Keratinocyte (primary cell): ENCODE measurements at regions not wholly inside any gene's neighbourhood (a gene's known extent, or its start where the extent isn't known, plus 50 kb on each side); places are given as distances from the start of the nearest gene placed in this dataset.

Source experiments
- DNase-seq: peaks from one replicate; pipeline ENCODE4 v3.0.0-alpha.2; 2011; ENCODE audit warnings: low read depth, missing footprints, low spot score
- FAIRE-seq: peaks from 2 replicates; lab custom pipeline; 2011; peaks lifted over from hg19 to GRCh38; lab: Jason Lieb, UNC
- H2AFZ ChIP-seq: 2 replicates; pipeline ENCODE4 v1.6.0; 2012; ENCODE audit warnings: low read length, control low read depth, inconsistent platforms; ENCODE audit not compliant: control insufficient read depth
- H3K27ac ChIP-seq: 2 replicates; pipeline ENCODE4 v1.5.1; 2011; ENCODE audit warnings: low read length; ENCODE audit not compliant: control insufficient read depth, insufficient read depth
- H3K27me3 ChIP-seq: 3 replicates; pipeline ENCODE4 v1.6.0; 2011; ENCODE audit warnings: low read length; ENCODE audit not compliant: control insufficient read depth, insufficient read depth; ENCODE audit errors: extremely low read depth
- H3K36me3 ChIP-seq, 2 experiments: 2 replicates in 1 of 2; 3 replicates in 1 of 2; pipeline ENCODE4 v1.5.1; 2011; ENCODE audit warnings: low read length in 2 of 2, mild to moderate bottlenecking in 1 of 2; ENCODE audit not compliant: control insufficient read depth in 2 of 2, insufficient read depth in 2 of 2; ENCODE audit errors: extremely low read depth in 1 of 2
- H3K4me1 ChIP-seq: 3 replicates; pipeline ENCODE4 v1.5.1; 2011; ENCODE audit warnings: low read length; ENCODE audit not compliant: control insufficient read depth, insufficient read depth; ENCODE audit errors: extremely low read depth
- H3K4me2 ChIP-seq: 3 replicates; pipeline ENCODE4 v1.6.0; 2011; ENCODE audit warnings: low read depth, low read length; ENCODE audit not compliant: control insufficient read depth, insufficient read depth; ENCODE audit errors: extremely low read depth
- H3K4me3 ChIP-seq, 3 experiments: fragments of 200-600 bp in 1 of 3; sonication (generic) in 1 of 3; 2 replicates in 2 of 3; 3 replicates in 1 of 3; pipeline ENCODE4 v1.5.1; 2011 to 2016; ENCODE audit warnings: low read length in 3 of 3, mild to moderate bottlenecking in 3 of 3, control low read depth in 2 of 3, inconsistent platforms in 1 of 3, low read depth in 1 of 3, mixed read lengths in 1 of 3, mixed run types in 1 of 3, moderate library complexity in 1 of 3; ENCODE audit not compliant: control insufficient read depth in 2 of 3, insufficient read depth in 2 of 3; ENCODE audit errors: extremely low read depth in 1 of 3
- H3K79me2 ChIP-seq: 2 replicates; pipeline ENCODE4 v1.6.0; 2012; ENCODE audit warnings: low read length; ENCODE audit not compliant: control insufficient read depth, insufficient read depth
- H3K9ac ChIP-seq: 3 replicates; pipeline ENCODE4 v1.6.0; 2011; ENCODE audit warnings: low read length; ENCODE audit not compliant: control insufficient read depth, insufficient read depth; ENCODE audit errors: extremely low read depth
- H3K9me1 ChIP-seq: 3 replicates; pipeline ENCODE4 v1.6.0; 2011; ENCODE audit warnings: low read length; ENCODE audit not compliant: control insufficient read depth, insufficient read depth; ENCODE audit errors: extremely low read depth
- H3K9me3 ChIP-seq: 2 replicates; pipeline ENCODE4 v1.5.1; 2012; ENCODE audit warnings: low read depth, low read length; ENCODE audit not compliant: control insufficient read depth
- H4K20me1 ChIP-seq: 3 replicates; pipeline ENCODE4 v1.6.0; 2011; ENCODE audit warnings: low read length; ENCODE audit not compliant: control insufficient read depth, insufficient read depth; ENCODE audit errors: extremely low read depth
- CTCF ChIP-seq, 3 experiments: IDR thresholded peaks in 1 of 3; conservative IDR thresholded peaks in 1 of 3; optimal IDR thresholded peaks in 1 of 3; 2 replicates in 2 of 3; 3 replicates in 1 of 3; pipeline versions ENCODE3 to v1.5.1; 2011; ENCODE audit warnings: low read length in 3 of 3, mild to moderate bottlenecking in 3 of 3, moderate library complexity in 2 of 3, control low read depth in 1 of 3, inconsistent platforms in 1 of 3; ENCODE audit not compliant: insufficient read depth in 2 of 3; ENCODE audit errors: extremely low read depth in 1 of 3
- EZH2 ChIP-seq: IDR thresholded peaks from one replicate; pipeline ENCODE4 v1.6.1; 2012; ENCODE audit warnings: inconsistent platforms, mild to moderate bottlenecking, low read length, moderate library complexity
- dilution Hi-C: fragments of 300-500 bp; cut with MboI; formaldehyde crosslinking; loops from one replicate; pipeline ENCODE4 v1.7.0; 2020; ENCODE audit warnings: low sequenced_read_pairs; ENCODE audit not compliant: extremely low pct_ligation_motif_present

DNA sequence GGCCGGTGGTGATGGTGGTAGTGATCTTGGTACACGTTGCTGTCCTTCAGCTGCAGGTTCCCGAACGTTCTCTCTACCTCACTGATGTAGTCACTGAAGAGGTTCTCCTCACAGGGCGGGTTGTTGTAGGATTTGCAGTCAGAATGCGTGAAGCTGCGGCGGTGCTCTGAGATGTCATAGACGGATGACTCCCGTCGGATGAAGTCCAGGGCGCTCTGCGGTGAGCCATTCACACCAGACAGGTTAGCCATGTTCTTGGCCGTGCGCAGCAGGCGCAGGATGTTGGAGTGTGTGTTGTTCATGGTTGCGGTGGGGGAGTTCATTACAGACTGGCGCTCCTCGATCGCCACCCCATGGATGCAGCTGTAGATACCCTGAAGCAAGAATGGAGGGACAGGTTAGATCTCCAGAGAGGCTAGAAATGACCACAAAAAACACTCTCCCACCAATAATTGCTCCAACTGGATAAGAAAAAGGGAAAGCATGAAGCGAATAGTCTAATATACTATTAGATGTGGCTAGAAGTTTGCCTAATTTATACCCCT, 367.8 kb downstream of the EMP1 start:
- no peak for FAIRE-seq

GRCh38 chr12:13563743-13564125, 367.2 kb downstream of the EMP1 start:
- Histone ChIP-seq H3K9me3 (no peaks in the 10 kb centered on the region), H3K9me1 (no peaks in the 10 kb centered on the region), H3K36me3 (no peaks in the 10 kb centered on the region), H4K20me1 (no peaks in the 10 kb centered on the region), H3K79me2 (no peaks in the 10 kb centered on the region), H3K9ac (no peak overlapping the region), H3K4me2 (no peak overlapping the region), H2AFZ (no peak overlapping the region), H3K4me1 (no peaks in the 10 kb centered on the region), H3K27me3 (no peaks in the 10 kb centered on the region), H3K4me3 (no peak overlapping the region), H3K27ac (no peak overlapping the region)
- FAIRE-seq, result no peak
- DNase-seq, result no peak
- dilution Hi-C loops, result no loop called here
- TF ChIP-seq CTCF (optimal IDR thresholded peaks at IDR 0.05 in 1 of 3, IDR thresholded peaks at IDR 0.05 in 1 of 3, conservative IDR thresholded peaks at IDR 0.05 in 1 of 3; ENCODE audit: extremely low read depth in 1 of 3, insufficient read depth in 2 of 3, low read length in 3 of 3), result no peak
- no peak for TF ChIP-seq EZH2

More for the DNA sequence above, 367.8 kb downstream of the EMP1 start:
- dilution Hi-C loops, result no loop called here
- TF ChIP-seq CTCF (optimal IDR thresholded peaks at IDR 0.05 in 1 of 3, IDR thresholded peaks at IDR 0.05 in 1 of 3, conservative IDR thresholded peaks at IDR 0.05 in 1 of 3; ENCODE audit: extremely low read depth in 1 of 3, insufficient read depth in 2 of 3, low read length in 3 of 3), result no peak
- no peak for TF ChIP-seq EZH2
- no peak overlapping the region for H2AFZ ChIP-seq
- no peak overlapping the region for H3K4me2 ChIP-seq
- H3K27ac ChIP-seq, result no peak overlapping the region
- H3K27me3 ChIP-seq, result no peaks in the 10 kb centered on the region
- H3K9me1 ChIP-seq, result no peaks in the 10 kb centered on the region
- no peaks in the 10 kb centered on the region for H3K9me3 ChIP-seq
- no peaks in the 10 kb centered on the region for H3K4me1 ChIP-seq
- H4K20me1 ChIP-seq, result no peaks in the 10 kb centered on the region
- H3K36me3 ChIP-seq, result no peaks in the 10 kb centered on the region
- no peaks in the 10 kb centered on the region for H3K79me2 ChIP-seq
- no peak overlapping the region for H3K4me3 ChIP-seq
- no peak for DNase-seq
- H3K9ac ChIP-seq, result no peak overlapping the region
